Common myeloid progenitor, CD34-positive (primary cell): ENCODE measurements at regions not wholly inside any gene's neighbourhood (a gene's known extent, or its start where the extent isn't known, plus 50 kb on each side); places are given as distances from the start of the nearest gene placed in this dataset.

Experiments
- CTCF ChIA-PET: fragments of 350-600 bp; sonication (Branson Sonifier 250); formaldehyde crosslinking; loops from one replicate; lab custom pipeline; 2021; ENCODE audit warnings: antibody characterized with exemption; lab: Charles Lee
- POLR2A ChIA-PET: fragments of 350-600 bp; sonication (Branson Sonifier 250); formaldehyde crosslinking; loops from one replicate; lab custom pipeline; 2021; ENCODE audit warnings: antibody characterized with exemption; lab: Charles Lee
- DNase-seq, 3 donors: peaks; one replicate each; pipeline versions ENCODE4 v3.0.0 to v3.0.0-alpha.2; 2013
- H3K27ac ChIP-seq, 2 experiments: 1 replicate in 1 of 2; 2 replicates in 1 of 2; pipeline ENCODE4 v1.7.0; 2013; ENCODE audit warnings: inconsistent platforms in 2 of 2, low read length in 2 of 2, mild to moderate bottlenecking in 2 of 2, low read depth in 1 of 2, moderate library complexity in 1 of 2; ENCODE audit not compliant: severe bottlenecking in 2 of 2, insufficient read depth in 1 of 2, poor library complexity in 1 of 2
- H3K27me3 ChIP-seq, 5 experiments: replicated peaks in 2 of 5; 1 replicate in 3 of 5; 2 replicates in 2 of 5; pipeline versions ENCODE4 v1.6.1 to v1.7.0; 2013; ENCODE audit warnings: low read length in 4 of 5, mild to moderate bottlenecking in 2 of 5, moderate library complexity in 2 of 5, inconsistent platforms in 1 of 5; ENCODE audit not compliant: insufficient read depth in 5 of 5, control insufficient read depth in 4 of 5
- H3K36me3 ChIP-seq, 4 experiments: 1 replicate in 2 of 4; 2 replicates in 2 of 4; pipeline versions ENCODE4 v1.6.1 to v1.7.0; 2013; ENCODE audit warnings: low read length in 3 of 4, control low read depth in 1 of 4, mild to moderate bottlenecking in 1 of 4; ENCODE audit not compliant: control insufficient read depth in 4 of 4, insufficient read depth in 4 of 4
- H3K4me1 ChIP-seq, 4 experiments: 1 replicate in 3 of 4; 2 replicates in 1 of 4; pipeline versions ENCODE4 v1.6.1 to v1.7.1; 2013; ENCODE audit warnings: low read length in 3 of 4, mild to moderate bottlenecking in 3 of 4, control low read depth in 1 of 4, inconsistent platforms in 1 of 4, moderate library complexity in 1 of 4; ENCODE audit not compliant: control insufficient read depth in 4 of 4, insufficient read depth in 4 of 4; ENCODE audit errors: control extremely low read depth in 1 of 4
- H3K4me3 ChIP-seq, 7 experiments: 1 replicate in 4 of 7; 2 replicates in 3 of 7; pipeline versions ENCODE4 v1.5.1 to v1.7.0; 2013; ENCODE audit warnings: mild to moderate bottlenecking in 7 of 7, low read length in 6 of 7, moderate library complexity in 6 of 7, inconsistent platforms in 2 of 7, low read depth in 2 of 7, control low read depth in 1 of 7; ENCODE audit not compliant: insufficient read depth in 4 of 7, control insufficient read depth in 1 of 7; ENCODE audit errors: extremely low read depth in 1 of 7
- H3K9me3 ChIP-seq, 5 experiments: 1 replicate in 4 of 5; 2 replicates in 1 of 5; pipeline versions ENCODE4 v1.6.1 to v1.7.1; 2013; ENCODE audit warnings: low read length in 4 of 5, mild to moderate bottlenecking in 2 of 5, inconsistent platforms in 1 of 5, low read depth in 1 of 5, moderate library complexity in 1 of 5; ENCODE audit not compliant: control insufficient read depth in 4 of 5, insufficient read depth in 2 of 5; ENCODE audit errors: control extremely low read depth in 1 of 5
- WGBS: methylation state at CpG from one replicate; pipeline ENCODE4 v1.1.5; 2013; ENCODE audit not compliant: insufficient coverage; 5-methylcytosine and 5-hydroxymethylcytosine counted together

GRCh38 chr4:181265370-181265769, 977.8 kb upstream of the TENM3 start:
- Histone ChIP-seq H3K36me3 (no peaks in the 10 kb centered on the region), H3K4me1 (peaks cover 0 to 20% (median 6%) of the 10 kb centered on the region in 4 experiments), H3K9me3 (no peaks in the 10 kb centered on the region), H3K4me3 (peak overlapping the region in 1 of 7 experiments; percentile 27), H3K27me3 (peaks cover 0 to 9% (median 0%) of the 10 kb centered on the region in 5 experiments), H3K27ac (no peak overlapping the region)
- no peak for DNase-seq
- ChIA-PET CTCF (no interaction called here), POLR2A (no interaction called here)
- 50% methylated on average over 1 of the region's 4 CpGs for WGBS

- Histone ChIP-seq H3K4me3 (no peak overlapping the region), H3K9me3 (no peaks in the 10 kb centered on the region), H3K4me1 (no peaks in the 10 kb centered on the region), H3K27me3 (no peaks in the 10 kb centered on the region), H3K27ac (no peak overlapping the region), H3K36me3 (no peaks in the 10 kb centered on the region)
- ChIA-PET POLR2A (interaction anchor here (0.6 kb wide), 1 partner anchor 11 kb away, joined by 4 read pairs; no protein-coding TSS in a partner anchor), CTCF (interaction anchor here (0.7 kb wide), 1 partner anchor 1492 kb away, joined by 3 read pairs; no protein-coding TSS in a partner anchor)
- WGBS: 91% methylated on average over 9 of the region's 9 CpGs
- DNase-seq: no peak
These were observed 972.0 kb upstream of the TENM3 start for GRCh38 chr4:181271116-181271640.

- Histone ChIP-seq H3K9me3 (no peaks in the 10 kb centered on the region), H3K27me3 (no peaks in the 10 kb centered on the region), H3K27ac (no peak overlapping the region), H3K4me3 (no peak overlapping the region), H3K4me1 (no peaks in the 10 kb centered on the region), H3K36me3 (no peaks in the 10 kb centered on the region)
- ChIA-PET CTCF (no interaction called here), POLR2A (no interaction called here)
- DNase-seq: no peak
- WGBS: 90% methylated on average over 2 of the region's 4 CpGs
These were observed 970.8 kb upstream of the TENM3 start for GRCh38 chr4:181272422-181272821.

- Histone ChIP-seq H3K9me3 (no peaks in the 10 kb centered on the region), H3K27me3 (no peaks in the 10 kb centered on the region), H3K36me3 (no peaks in the 10 kb centered on the region), H3K4me3 (no peak overlapping the region), H3K4me1 (no peaks in the 10 kb centered on the region), H3K27ac (no peak overlapping the region)
- POLR2A ChIA-PET: no interaction called here
- 94% methylated on average over 3 of the region's 3 CpGs for WGBS
- CTCF ChIA-PET: no interaction called here
- no peak for DNase-seq
These were observed 964.3 kb upstream of the TENM3 start for GRCh38 chr4:181278941-181279340.

- DNase-seq: no peak
These were observed 961.8 kb upstream of the TENM3 start for GRCh38 chr4:181281451-181281850.

GRCh38 chr4:181289198-181289597, 954.0 kb upstream of the TENM3 start:
- H3K27me3 ChIP-seq: no peaks in the 10 kb centered on the region
- ChIA-PET POLR2A (no interaction called here), CTCF (no interaction called here)
- DNase-seq: no peak
- no peak overlapping the region for H3K27ac ChIP-seq
- H3K9me3 ChIP-seq: no peaks in the 10 kb centered on the region
- no peaks in the 10 kb centered on the region for H3K36me3 ChIP-seq
- 97% methylated on average over 7 of the region's 7 CpGs for WGBS
- H3K4me1 ChIP-seq: no peaks in the 10 kb centered on the region
- no peak overlapping the region for H3K4me3 ChIP-seq

More at GRCh38 chr4:181281451-181281850, 961.8 kb upstream of the TENM3 start:
- WGBS: 95% methylated on average over 6 of the region's 9 CpGs
- H3K27me3 ChIP-seq: no peaks in the 10 kb centered on the region
- no peaks in the 10 kb centered on the region for H3K9me3 ChIP-seq
- H3K27ac ChIP-seq: no peak overlapping the region
- H3K4me3 ChIP-seq: no peak overlapping the region
- no peaks in the 10 kb centered on the region for H3K4me1 ChIP-seq
- ChIA-PET CTCF (no interaction called here), POLR2A (no interaction called here)
- H3K36me3 ChIP-seq: no peaks in the 10 kb centered on the region

GRCh38 chr4:181291615-181292014, 951.6 kb upstream of the TENM3 start:
- Histone ChIP-seq H3K4me1 (no peaks in the 10 kb centered on the region), H3K27ac (no peak overlapping the region), H3K27me3 (no peaks in the 10 kb centered on the region), H3K4me3 (no peak overlapping the region), H3K9me3 (no peaks in the 10 kb centered on the region), H3K36me3 (no peaks in the 10 kb centered on the region)
- ChIA-PET CTCF (no interaction called here), POLR2A (no interaction called here)
- 100% methylated on average over 2 of the region's 5 CpGs for WGBS
- DNase-seq: no peak
